Liver (tissue), 8 donors: ENCODE measurements at regions not wholly inside any gene's neighbourhood (a gene's known extent, or its start where the extent isn't known, plus 50 kb on each side); places are given as distances from the start of the nearest gene placed in this dataset.

Experiments used
- DNase-seq: peaks from one replicate; pipeline ENCODE4 v3.0.0-alpha.2; 2017; ENCODE audit warnings: low spot score
- H3K27ac ChIP-seq, 2 donors: one replicate each; pipeline ENCODE4 v1.7.0; 2013; ENCODE audit warnings: inconsistent platforms in 2 of 2, low read length in 2 of 2, control low read depth in 1 of 2, low read depth in 1 of 2, mild to moderate bottlenecking in 1 of 2
- H3K27me3 ChIP-seq, 4 donors: one replicate each; pipeline versions ENCODE4 v1.6.1 to v1.7.0; 2013; ENCODE audit warnings: low read length in 3 of 4, inconsistent platforms in 1 of 4, mild to moderate bottlenecking in 1 of 4, moderate library complexity in 1 of 4; ENCODE audit not compliant: control insufficient read depth in 4 of 4, insufficient read depth in 4 of 4
- H3K36me3 ChIP-seq, 4 donors: one replicate each; pipeline versions ENCODE4 v1.6.1 to v1.7.0; 2013; ENCODE audit warnings: low read length in 3 of 4, mild to moderate bottlenecking in 3 of 4, low read depth in 1 of 4, moderate library complexity in 1 of 4; ENCODE audit not compliant: control insufficient read depth in 4 of 4, insufficient read depth in 3 of 4
- H3K4me1 ChIP-seq, 4 donors: one replicate each; pipeline versions ENCODE4 v1.6.1 to v1.7.0; 2013; ENCODE audit warnings: low read length in 3 of 4, mild to moderate bottlenecking in 3 of 4, moderate library complexity in 1 of 4; ENCODE audit not compliant: control insufficient read depth in 4 of 4, insufficient read depth in 4 of 4
- H3K4me3 ChIP-seq, 3 donors: one replicate each; pipeline versions ENCODE4 v1.6.1 to v1.7.0; 2013; ENCODE audit warnings: low read length in 3 of 3, control low read depth in 1 of 3, low read depth in 1 of 3, mild to moderate bottlenecking in 1 of 3
- H3K9ac ChIP-seq, 2 donors: one replicate each; pipeline ENCODE4 v1.7.0; 2013; ENCODE audit warnings: low read length in 2 of 2, mild to moderate bottlenecking in 2 of 2, moderate library complexity in 2 of 2, control low read depth in 1 of 2, low read depth in 1 of 2
- H3K9me3 ChIP-seq, 4 donors: one replicate each; pipeline versions ENCODE4 v1.6.1 to v1.7.0; 2013; ENCODE audit warnings: low read length in 3 of 4; ENCODE audit not compliant: control insufficient read depth in 4 of 4
- ATF3 ChIP-seq: IDR thresholded peaks from 2 replicates; pipeline ENCODE4 v1.6.1; 2016; ENCODE audit warnings: antibody characterized with exemption
- CTCF ChIP-seq: fragments of 150-350 bp; IDR thresholded peaks from 2 replicates; pipeline ENCODE4 v1.5.1; 2017; ENCODE audit warnings: improper control_type of control experiment, low read depth, low read length; ENCODE audit not compliant: missing input control
- EGR1 ChIP-seq, 2 donors: IDR thresholded peaks; 2 replicates each; pipeline ENCODE4 v1.6.1; 2016 to 2018; ENCODE audit warnings: antibody characterized with exemption in 2 of 2, low read depth in 2 of 2
- FOXA1 ChIP-seq: IDR thresholded peaks from 2 replicates; pipeline ENCODE4 v1.6.1; 2016; ENCODE audit warnings: antibody characterized with exemption
- FOXA2 ChIP-seq: IDR thresholded peaks from 2 replicates; pipeline ENCODE4 v1.6.1; 2016; ENCODE audit warnings: antibody characterized with exemption
- GABPA ChIP-seq, 2 donors: IDR thresholded peaks in 1 of 2; conservative IDR thresholded peaks in 1 of 2; 2 replicates each; pipeline ENCODE4 v1.6.1; 2016; ENCODE audit warnings: antibody characterized with exemption in 2 of 2, mild to moderate bottlenecking in 1 of 2, moderate library complexity in 1 of 2
- HNF4A ChIP-seq, 2 donors: conservative IDR thresholded peaks; 2 replicates each; pipeline ENCODE4 v1.6.1; 2016; ENCODE audit warnings: antibody characterized with exemption in 2 of 2, mild to moderate bottlenecking in 2 of 2
- HNF4G ChIP-seq: IDR thresholded peaks from 2 replicates; pipeline ENCODE4 v1.6.1; 2016; ENCODE audit warnings: antibody characterized with exemption
- JUND ChIP-seq, 2 donors: IDR thresholded peaks; 2 replicates each; pipeline ENCODE4 v1.6.1; 2016; ENCODE audit warnings: antibody characterized with exemption in 2 of 2
- MAX ChIP-seq: IDR thresholded peaks from 2 replicates; pipeline ENCODE4 v1.6.1; 2016; ENCODE audit warnings: antibody characterized with exemption
- NR2F2 ChIP-seq: IDR thresholded peaks from 2 replicates; pipeline ENCODE4 v1.6.1; 2016; ENCODE audit warnings: antibody characterized with exemption
- RAD21 ChIP-seq, 2 donors: IDR thresholded peaks; 2 replicates each; pipeline ENCODE4 v1.6.1; 2016; ENCODE audit warnings: antibody characterized with exemption in 2 of 2, mild to moderate bottlenecking in 2 of 2
- REST ChIP-seq: IDR thresholded peaks from 2 replicates; pipeline ENCODE4 v1.6.1; 2016; ENCODE audit warnings: antibody characterized with exemption, mild to moderate bottlenecking
- RXRA ChIP-seq, 2 donors: IDR thresholded peaks; 2 replicates each; pipeline ENCODE4 v1.6.1; 2017 to 2018; ENCODE audit warnings: antibody characterized with exemption in 2 of 2, mild to moderate bottlenecking in 1 of 2
- SP1 ChIP-seq: IDR thresholded peaks from 2 replicates; pipeline ENCODE4 v1.6.1; 2018; ENCODE audit warnings: antibody characterized with exemption, mild to moderate bottlenecking
- TAF1 ChIP-seq: conservative IDR thresholded peaks from 2 replicates; pipeline ENCODE4 v1.6.1; 2016; ENCODE audit warnings: antibody characterized with exemption, mild to moderate bottlenecking
- YY1 ChIP-seq: IDR thresholded peaks from 2 replicates; pipeline ENCODE4 v1.6.1; 2016; ENCODE audit warnings: antibody characterized with exemption, mild to moderate bottlenecking
- ZBTB33 ChIP-seq: IDR thresholded peaks from 2 replicates; pipeline ENCODE4 v1.6.1; 2016; ENCODE audit warnings: antibody characterized with exemption
- WGBS: extraction: QIAGEN DNeasy Blood & Tissue Kit; methylation state at CpG from one replicate; pipeline ENCODE4 v1.1.7; 2013; 5-methylcytosine and 5-hydroxymethylcytosine counted together
- donor health status: healthy.
- donor health status: healthy.
- donor health status: healthy.
- donor health status: healthy.
- donor health status: healthy.

GRCh38 chr16:6110346-6110745 is 1012.8 kb upstream of the EEF2KMT start:
- no peaks in the 10 kb centered on the region for H3K36me3 ChIP-seq
- H3K9me3 ChIP-seq, result no peaks in the 10 kb centered on the region
- no peak overlapping the region for H3K9ac ChIP-seq
- no peak for DNase-seq
- TF ChIP-seq GABPA (IDR thresholded peaks at IDR 0.05 in 1 of 2, conservative IDR thresholded peaks at IDR 0.05 in 1 of 2) (no peak), REST (no peak), ATF3 (no peak), SP1 (no peak), FOXA1 (no peak), TAF1 (no peak), RAD21 (IDR thresholded peaks at IDR 0.05) (no peak), JUND (IDR thresholded peaks at IDR 0.05) (no peak), ZBTB33 (no peak), MAX (no peak), CTCF (no peak), FOXA2 (no peak), HNF4G (no peak), HNF4A (conservative IDR thresholded peaks at IDR 0.05) (no peak), RXRA (IDR thresholded peaks at IDR 0.05) (no peak), EGR1 (IDR thresholded peaks at IDR 0.05; ENCODE audit: low read depth in 2 of 2) (no peak), NR2F2 (no peak), YY1 (no peak)
- no peak overlapping the region for H3K4me3 ChIP-seq
- no peak overlapping the region for H3K27ac ChIP-seq
- H3K27me3 ChIP-seq, result no peaks in the 10 kb centered on the region
- WGBS, result 74% methylated on average over 3 of the region's 3 CpGs
- no peaks in the 10 kb centered on the region for H3K4me1 ChIP-seq

GRCh38 chr16:6106061-6106460 is 1008.5 kb upstream of the EEF2KMT start:
- Histone ChIP-seq H3K27me3 (no peaks in the 10 kb centered on the region), H3K9ac (no peak overlapping the region), H3K4me1 (no peaks in the 10 kb centered on the region), H3K27ac (no peak overlapping the region), H3K4me3 (no peak overlapping the region), H3K9me3 (peaks cover 0 to 4% (median 0%) of the 10 kb centered on the region in 4 donors), H3K36me3 (no peaks in the 10 kb centered on the region)
- 38% methylated on average over 2 of the region's 2 CpGs for WGBS
- no peak for DNase-seq
- no peak for TF ChIP-seq MAX
- TF ChIP-seq ZBTB33, result no peak
- TF ChIP-seq YY1, result no peak
- TF ChIP-seq GABPA (IDR thresholded peaks at IDR 0.05 in 1 of 2, conservative IDR thresholded peaks at IDR 0.05 in 1 of 2), result no peak
- no peak for TF ChIP-seq FOXA1
- TF ChIP-seq SP1, result no peak
- TF ChIP-seq RXRA (IDR thresholded peaks at IDR 0.05), result no peak
